HEK293 (cell line): ENCODE measurements at regions not wholly inside any gene's neighbourhood (a gene's known extent, or its start where the extent isn't known, plus 50 kb on each side); places are given as distances from the start of the nearest gene placed in this dataset.

ENCODE experiments used
- ATF2 ChIP-seq: fragments of 450-650 bp; formaldehyde crosslinking; IDR thresholded peaks from 2 replicates; pipeline ENCODE4 v1.5.1; 2016; ENCODE audit warnings: missing biosample characterization, missing genetic modification characterization, low read depth
- KLF10 ChIP-seq: fragments of 450-650 bp; IDR thresholded peaks from 2 replicates; pipeline ENCODE4 v1.5.1; 2018; ENCODE audit warnings: missing biosample characterization, mild to moderate bottlenecking, missing genetic modification characterization
- MEIS1 ChIP-seq: sonication (generic); formaldehyde crosslinking; IDR thresholded peaks from 2 replicates; pipeline ENCODE4 v1.8.1; 2022; ENCODE audit warnings: missing genetic modification reagents, mild to moderate bottlenecking, borderline replicate concordance
- TCF7L2 ChIP-seq: IDR thresholded peaks from 2 replicates; pipeline ENCODE4 v1.6.1; 2011; ENCODE audit warnings: low read depth, mild to moderate bottlenecking, inconsistent platforms, low read length, moderate library complexity, borderline replicate concordance
- ZNF10 ChIP-seq: fragments of 450-650 bp; formaldehyde crosslinking; IDR thresholded peaks from 2 replicates; pipeline ENCODE4 v1.5.1; 2017; ENCODE audit warnings: missing biosample characterization, missing genetic modification characterization
- ZNF473 ChIP-seq: fragments of 450-650 bp; formaldehyde crosslinking; IDR thresholded peaks from 2 replicates; pipeline ENCODE4 v1.5.1; 2017; ENCODE audit warnings: missing biosample characterization, missing genetic modification characterization
- ZNF501 ChIP-seq: fragments of 450-650 bp; formaldehyde crosslinking; IDR thresholded peaks from 2 replicates; pipeline ENCODE4 v1.5.1; 2016; ENCODE audit warnings: missing biosample characterization, missing genetic modification characterization
- ZNF560 ChIP-seq: fragments of 450-650 bp; formaldehyde crosslinking; IDR thresholded peaks from 2 replicates; pipeline ENCODE4 v1.5.1; 2017; ENCODE audit warnings: missing biosample characterization, missing genetic modification characterization, borderline replicate concordance
- ZNF639 ChIP-seq: fragments of 450-650 bp; formaldehyde crosslinking; IDR thresholded peaks from 2 replicates; pipeline ENCODE4 v1.5.1; 2016; ENCODE audit warnings: missing biosample characterization, missing genetic modification characterization
- ZNF785 ChIP-seq: fragments of 450-650 bp; formaldehyde crosslinking; IDR thresholded peaks from 2 replicates; pipeline ENCODE4 v1.5.1; 2016; ENCODE audit warnings: missing biosample characterization, missing genetic modification characterization
- ZNF792 ChIP-seq: fragments of 450-650 bp; formaldehyde crosslinking; IDR thresholded peaks from 2 replicates; pipeline ENCODE4 v1.5.1; 2016; ENCODE audit warnings: missing biosample characterization, missing genetic modification characterization
- ZNF837 ChIP-seq: fragments of 450-650 bp; formaldehyde crosslinking; IDR thresholded peaks from 2 replicates; pipeline ENCODE4 v1.5.1; 2016; ENCODE audit warnings: missing biosample characterization, missing genetic modification characterization
- ZSCAN30 ChIP-seq: fragments of 450-650 bp; IDR thresholded peaks from 2 replicates; pipeline ENCODE4 v1.5.1; 2018; ENCODE audit warnings: missing biosample characterization, mild to moderate bottlenecking, missing genetic modification characterization, moderate library complexity
- TF ChIP-seq, protein P1 (sequence below): fragments of 450-650 bp; formaldehyde crosslinking; IDR thresholded peaks from 2 replicates; pipeline ENCODE4 v1.5.1; 2016; ENCODE audit warnings: missing biosample characterization, missing genetic modification characterization

DNA sequence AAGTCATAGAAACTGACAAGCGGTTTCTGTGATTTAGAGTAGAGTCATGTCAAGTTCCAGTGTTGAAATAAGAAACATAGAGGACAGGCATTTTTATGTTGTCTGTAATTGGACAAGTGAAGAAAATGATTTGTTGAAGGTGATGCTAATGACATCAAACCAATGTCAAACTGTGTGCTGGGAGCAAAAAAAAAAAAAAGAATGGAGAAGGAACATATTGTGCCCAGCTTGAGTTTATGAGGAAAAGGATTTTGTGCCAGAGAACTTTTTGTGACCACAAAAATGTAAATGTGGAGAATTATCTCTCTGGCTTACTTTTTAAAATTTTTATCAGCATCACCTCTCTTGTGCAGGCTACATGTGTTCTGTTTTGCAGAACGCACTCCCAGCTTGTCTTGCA, 495.7 kb downstream of the RAPGEF2 start:
- TF ChIP-seq ZNF785 (tag by site-specific recombination) (no peak), ZNF473 (no peak), MEIS1 (CRISPR knock-in tag) (no peak), ZNF639 (tag by site-specific recombination) (no peak), ZSCAN30 (no peak), TCF7L2 (no peak), ZNF501 (no peak), ZNF837 (tag by site-specific recombination) (no peak), ZNF560 (no peak), KLF10 (no peak), ATF2 (tag by site-specific recombination) (no peak), ZNF10 (no peak), ZNF792 (tag by site-specific recombination) (no peak)
- TF ChIP-seq, protein P1, sequence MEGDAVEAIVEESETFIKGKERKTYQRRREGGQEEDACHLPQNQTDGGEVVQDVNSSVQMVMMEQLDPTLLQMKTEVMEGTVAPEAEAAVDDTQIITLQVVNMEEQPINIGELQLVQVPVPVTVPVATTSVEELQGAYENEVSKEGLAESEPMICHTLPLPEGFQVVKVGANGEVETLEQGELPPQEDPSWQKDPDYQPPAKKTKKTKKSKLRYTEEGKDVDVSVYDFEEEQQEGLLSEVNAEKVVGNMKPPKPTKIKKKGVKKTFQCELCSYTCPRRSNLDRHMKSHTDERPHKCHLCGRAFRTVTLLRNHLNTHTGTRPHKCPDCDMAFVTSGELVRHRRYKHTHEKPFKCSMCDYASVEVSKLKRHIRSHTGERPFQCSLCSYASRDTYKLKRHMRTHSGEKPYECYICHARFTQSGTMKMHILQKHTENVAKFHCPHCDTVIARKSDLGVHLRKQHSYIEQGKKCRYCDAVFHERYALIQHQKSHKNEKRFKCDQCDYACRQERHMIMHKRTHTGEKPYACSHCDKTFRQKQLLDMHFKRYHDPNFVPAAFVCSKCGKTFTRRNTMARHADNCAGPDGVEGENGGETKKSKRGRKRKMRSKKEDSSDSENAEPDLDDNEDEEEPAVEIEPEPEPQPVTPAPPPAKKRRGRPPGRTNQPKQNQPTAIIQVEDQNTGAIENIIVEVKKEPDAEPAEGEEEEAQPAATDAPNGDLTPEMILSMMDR (tag by site-specific recombination), result no peak
